B cell (primary cell): ENCODE measurements at regions not wholly inside any gene's neighbourhood (a gene's known extent, or its start where the extent isn't known, plus 50 kb on each side); places are given as distances from the start of the nearest gene placed in this dataset.

Source experiments
- EZH2 ChIP-seq: IDR thresholded peaks from 2 replicates; pipeline ENCODE4 v1.6.1; 2012; ENCODE audit warnings: borderline replicate concordance, low read depth, mild to moderate bottlenecking, moderate library complexity, low read length; ENCODE audit not compliant: insufficient read depth, poor library complexity, severe bottlenecking
- TF ChIP-seq, protein P1 (sequence below): fragments of 200-600 bp; IDR thresholded peaks from one replicate; pipeline ENCODE4 v1.8.0; 2022; ENCODE audit warnings: antibody characterized with exemption, mild to moderate bottlenecking

DNA sequence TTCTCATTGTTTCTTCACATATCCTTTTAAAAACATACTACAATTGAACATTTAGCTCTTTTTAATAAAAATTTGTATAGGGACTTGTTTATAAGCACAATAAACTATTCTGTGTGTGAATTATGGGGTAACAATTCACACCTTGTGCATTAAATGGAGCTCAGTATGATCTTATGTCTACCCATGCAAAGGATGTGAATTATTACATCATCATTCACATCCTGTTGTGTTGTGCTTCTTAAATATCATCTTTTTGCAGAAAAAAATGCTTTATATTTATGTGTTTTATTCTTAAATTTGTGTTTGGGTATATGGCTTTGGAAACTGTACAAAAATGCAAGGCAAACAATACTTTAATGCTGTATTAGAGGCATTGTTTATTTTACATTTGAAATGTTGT lies 96.7 kb upstream of the PABPC4L start:
- TF ChIP-seq, protein P1, sequence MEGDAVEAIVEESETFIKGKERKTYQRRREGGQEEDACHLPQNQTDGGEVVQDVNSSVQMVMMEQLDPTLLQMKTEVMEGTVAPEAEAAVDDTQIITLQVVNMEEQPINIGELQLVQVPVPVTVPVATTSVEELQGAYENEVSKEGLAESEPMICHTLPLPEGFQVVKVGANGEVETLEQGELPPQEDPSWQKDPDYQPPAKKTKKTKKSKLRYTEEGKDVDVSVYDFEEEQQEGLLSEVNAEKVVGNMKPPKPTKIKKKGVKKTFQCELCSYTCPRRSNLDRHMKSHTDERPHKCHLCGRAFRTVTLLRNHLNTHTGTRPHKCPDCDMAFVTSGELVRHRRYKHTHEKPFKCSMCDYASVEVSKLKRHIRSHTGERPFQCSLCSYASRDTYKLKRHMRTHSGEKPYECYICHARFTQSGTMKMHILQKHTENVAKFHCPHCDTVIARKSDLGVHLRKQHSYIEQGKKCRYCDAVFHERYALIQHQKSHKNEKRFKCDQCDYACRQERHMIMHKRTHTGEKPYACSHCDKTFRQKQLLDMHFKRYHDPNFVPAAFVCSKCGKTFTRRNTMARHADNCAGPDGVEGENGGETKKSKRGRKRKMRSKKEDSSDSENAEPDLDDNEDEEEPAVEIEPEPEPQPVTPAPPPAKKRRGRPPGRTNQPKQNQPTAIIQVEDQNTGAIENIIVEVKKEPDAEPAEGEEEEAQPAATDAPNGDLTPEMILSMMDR, result no peak
- TF ChIP-seq EZH2, result no peak
